Endothelial cell (in vitro differentiated cells): ENCODE measurements at regions not wholly inside any gene's neighbourhood (a gene's known extent, or its start where the extent isn't known, plus 50 kb on each side); places are given as distances from the start of the nearest gene placed in this dataset.

Experiments
- DNase-seq: peaks from one replicate; pipeline ENCODE4 v3.0.0; 2021; ENCODE audit warnings: low spot score
- H3K27ac Mint-ChIP-seq: one replicate; pipeline ENCODE4 v1.8.0; 2021; ENCODE audit warnings: mixed read lengths, inconsistent platforms; ENCODE audit not compliant: unreplicated experiment
- H3K27me3 Mint-ChIP-seq: one replicate; pipeline ENCODE4 v1.8.0; 2021; ENCODE audit warnings: mild to moderate bottlenecking, moderate library complexity, mixed read lengths, inconsistent platforms; ENCODE audit not compliant: unreplicated experiment
- H3K36me3 Mint-ChIP-seq: one replicate; pipeline ENCODE4 v1.8.0; 2021; ENCODE audit warnings: mild to moderate bottlenecking, low read depth, mixed read lengths, inconsistent platforms; ENCODE audit not compliant: unreplicated experiment
- H3K4me1 Mint-ChIP-seq: one replicate; pipeline ENCODE4 v1.8.0; 2021; ENCODE audit warnings: mild to moderate bottlenecking, mixed read lengths, inconsistent platforms; ENCODE audit not compliant: unreplicated experiment
- H3K4me3 Mint-ChIP-seq: one replicate; pipeline ENCODE4 v1.8.0; 2021; ENCODE audit warnings: mild to moderate bottlenecking, mixed read lengths, inconsistent platforms; ENCODE audit not compliant: unreplicated experiment
- H3K9me3 Mint-ChIP-seq: one replicate; pipeline ENCODE4 v1.8.0; 2021; ENCODE audit warnings: mixed read lengths, inconsistent platforms; ENCODE audit not compliant: unreplicated experiment
- CTCF ChIP-seq: fragments of 200-600 bp; sonication (generic); IDR thresholded peaks from one replicate; pipeline ENCODE4 v1.5.0; 2021; ENCODE audit warnings: antibody characterized with exemption; ENCODE audit not compliant: unreplicated experiment

- Mint-ChIP-seq H3K9me3 (no peaks in the 10 kb centered on the region), H3K27me3 (no peaks in the 10 kb centered on the region), H3K4me3 (no peak overlapping the region), H3K36me3 (peaks cover 5% of the 10 kb centered on the region), H3K27ac (no peak overlapping the region), H3K4me1 (peaks cover 17% of the 10 kb centered on the region)
- TF ChIP-seq CTCF, result no peak
- DNase-seq, result no peak
These were observed 280.9 kb upstream of the IGFBP3 start for GRCh38 chr7:46201961-46202360.

GRCh38 chr7:46198701-46199100 lies 277.6 kb upstream of the IGFBP3 start:
- H3K4me3 Mint-ChIP-seq, result no peak overlapping the region
- no peaks in the 10 kb centered on the region for H3K27me3 Mint-ChIP-seq
- no peak overlapping the region for H3K27ac Mint-ChIP-seq
- no peak for DNase-seq
- TF ChIP-seq CTCF, result no peak
- no peaks in the 10 kb centered on the region for H3K36me3 Mint-ChIP-seq
- peaks cover 14% of the 10 kb centered on the region for H3K4me1 Mint-ChIP-seq
- no peaks in the 10 kb centered on the region for H3K9me3 Mint-ChIP-seq

GRCh38 chr7:46197785-46198540 lies 276.9 kb upstream of the IGFBP3 start:
- Mint-ChIP-seq H3K9me3 (no peaks in the 10 kb centered on the region), H3K27me3 (no peaks in the 10 kb centered on the region), H3K4me1 (peaks cover 14% of the 10 kb centered on the region), H3K36me3 (no peaks in the 10 kb centered on the region), H3K4me3 (no peak overlapping the region), H3K27ac (no peak overlapping the region)
- no peak for TF ChIP-seq CTCF
- DNase-seq, result no peak

GRCh38 chr7:46195934-46196333 lies 274.9 kb upstream of the IGFBP3 start:
- H3K4me3 Mint-ChIP-seq, result no peak overlapping the region
- H3K36me3 Mint-ChIP-seq, result no peaks in the 10 kb centered on the region
- H3K4me1 Mint-ChIP-seq, result peaks cover 14% of the 10 kb centered on the region
- H3K27ac Mint-ChIP-seq, result no peak overlapping the region
- H3K27me3 Mint-ChIP-seq, result no peaks in the 10 kb centered on the region
- DNase-seq, result no peak
- TF ChIP-seq CTCF, result no peak
- H3K9me3 Mint-ChIP-seq, result no peaks in the 10 kb centered on the region

- no peak for TF ChIP-seq CTCF
- Mint-ChIP-seq H3K4me1 (peaks cover 14% of the 10 kb centered on the region), H3K27ac (no peak overlapping the region), H3K9me3 (no peaks in the 10 kb centered on the region), H3K4me3 (no peak overlapping the region), H3K36me3 (no peaks in the 10 kb centered on the region), H3K27me3 (no peaks in the 10 kb centered on the region)
- no peak for DNase-seq
These were observed 271.2 kb upstream of the IGFBP3 start for GRCh38 chr7:46192271-46192670.
